ENCODE measurements at regions not wholly inside any gene's neighbourhood (a gene's known extent, or its start where the extent isn't known, plus 50 kb on each side); places are given as distances from the start of the nearest gene placed in this dataset.

- DNase-seq (ENCODE audit: low spot score) (no peak), FAIRE-seq (no peak), ATAC-seq (no peak)
- ChIA-PET CTCF (ENCODE audit: low intra/inter-chr PET ratio, low total read pairs) (no interaction called here), POLR2A (no interaction called here)
- H2AFZ ChIP-seq (ENCODE audit: low read length), result no peak overlapping the region
- H3K79me2 ChIP-seq (ENCODE audit: insufficient read depth, low read length), result no peaks in the 10 kb centered on the region
- in situ Hi-C loops (cut with HindIII; ENCODE audit: extremely low pct_ligation_motif_present, low pct_unique_long_range_greater_than_20kb) (no loop called here), intact Hi-C loops (cut with micrococcal nuclease; ENCODE audit: unreplicated experiment) (no loop called here)
- no peaks in the 10 kb centered on the region for H3K27me3 ChIP-seq (ENCODE audit: control insufficient read depth in 1 of 2, insufficient read depth in 2 of 2, low read length in 2 of 2)
- no peak overlapping the region for H3K9ac ChIP-seq (ENCODE audit: insufficient read depth, low read depth, low read length)
- H3K27ac ChIP-seq (ENCODE audit: extremely low read length, insufficient read depth, low read length), result no peak overlapping the region
- no peaks in the 10 kb centered on the region for H3K4me1 ChIP-seq (ENCODE audit: insufficient read depth, low read length)
- H3K9me3 ChIP-seq (ENCODE audit: low read length), result peaks cover 36% of the 10 kb centered on the region
- H4K20me1 ChIP-seq (ENCODE audit: insufficient read depth, low read length), result no peaks in the 10 kb centered on the region
- H3K4me2 ChIP-seq (ENCODE audit: low read depth, low read length), result no peak overlapping the region
- BruUV-seq (replicated peaks), result no TSS peak
- 0% methylated on average over 2 of the region's 2 CpGs for WGBS (ENCODE audit: low lambda C conversion rate)
- H3K4me3 ChIP-seq (replicated peaks in 1 of 3; ENCODE audit: insufficient read depth in 1 of 3, low read depth in 2 of 3, low read length in 3 of 3), result no peak overlapping the region
- TF ChIP-seq JARID2 (CRISPR knock-in tag; IDR thresholded peaks at IDR 0.05; ENCODE audit: insufficient replicate concordance) (no peak), MAFK (conservative IDR thresholded peaks at IDR 0.05 in 1 of 2, IDR thresholded peaks at IDR 0.05 in 1 of 2; ENCODE audit: low read length in 2 of 2) (no peak), KLF16 (CRISPR knock-in tag; IDR thresholded peaks at IDR 0.05) (no peak)
- H3K36me3 ChIP-seq (replicated peaks in 1 of 2; ENCODE audit: control insufficient read depth in 1 of 2, insufficient read depth in 2 of 2, low read length in 2 of 2), result no peaks in the 10 kb centered on the region
Observed at GRCh38 chrX:82442281-82442680, 1065.8 kb upstream of the POU3F4 start.

GRCh38 chrX:82451725-82452124 is 1056.4 kb upstream of the POU3F4 start:
- intact Hi-C loops (cut with micrococcal nuclease; ENCODE audit: unreplicated experiment), result no loop called here
- H3K4me2 ChIP-seq (ENCODE audit: low read depth, low read length), result no peak overlapping the region
- peaks cover 38% of the 10 kb centered on the region for H3K9me3 ChIP-seq (ENCODE audit: low read length)
- H3K9ac ChIP-seq (ENCODE audit: insufficient read depth, low read depth, low read length), result no peak overlapping the region
- in situ Hi-C loops (cut with HindIII; ENCODE audit: extremely low pct_ligation_motif_present, low pct_unique_long_range_greater_than_20kb), result no loop called here
- no peaks in the 10 kb centered on the region for H3K79me2 ChIP-seq (ENCODE audit: insufficient read depth, low read length)
- H3K4me3 ChIP-seq (replicated peaks in 1 of 3; ENCODE audit: insufficient read depth in 1 of 3, low read depth in 2 of 3, low read length in 3 of 3), result no peak overlapping the region
- BruUV-seq (replicated peaks), result no TSS peak
- no peaks in the 10 kb centered on the region for H3K36me3 ChIP-seq (replicated peaks in 1 of 2; ENCODE audit: control insufficient read depth in 1 of 2, insufficient read depth in 2 of 2, low read length in 2 of 2)
- no CpG with 5 or more reads among the region's 4 CpGs for WGBS (ENCODE audit: low lambda C conversion rate)
- ChIA-PET POLR2A (no interaction called here), CTCF (ENCODE audit: low intra/inter-chr PET ratio, low total read pairs) (no interaction called here)
- no peak overlapping the region for H2AFZ ChIP-seq (ENCODE audit: low read length)
- DNase-seq (ENCODE audit: low spot score) (no peak), FAIRE-seq (no peak), ATAC-seq (no peak)
- H3K4me1 ChIP-seq (ENCODE audit: insufficient read depth, low read length), result no peaks in the 10 kb centered on the region
- no peaks in the 10 kb centered on the region for H3K27me3 ChIP-seq (ENCODE audit: control insufficient read depth in 1 of 2, insufficient read depth in 2 of 2, low read length in 2 of 2)
- H4K20me1 ChIP-seq (ENCODE audit: insufficient read depth, low read length), result no peaks in the 10 kb centered on the region
- H3K27ac ChIP-seq (ENCODE audit: extremely low read length, insufficient read depth, low read length), result no peak overlapping the region
- no peak for TF ChIP-seq PHB2 (IDR thresholded peaks at IDR 0.05; ENCODE audit: partially characterized antibody)
- TF ChIP-seq ZNF207 (IDR thresholded peaks at IDR 0.05; ENCODE audit: borderline replicate concordance), result no peak
- no peak for TF ChIP-seq ZNF432 (CRISPR knock-in tag; IDR thresholded peaks at IDR 0.05; ENCODE audit: borderline replicate concordance)
- TF ChIP-seq ZNF251 (CRISPR knock-in tag; IDR thresholded peaks at IDR 0.05), result no peak
- no peak for TF ChIP-seq ZNF580 (CRISPR knock-in tag; IDR thresholded peaks at IDR 0.05; ENCODE audit: borderline replicate concordance, low read depth)
- no peak for TF ChIP-seq ZBTB20 (CRISPR knock-in tag; IDR thresholded peaks at IDR 0.05; ENCODE audit: borderline replicate concordance, low read depth)
- no peak for TF ChIP-seq ZNF274 (CRISPR knock-in tag; IDR thresholded peaks at IDR 0.05)
- TF ChIP-seq ZNF768 (CRISPR knock-in tag; IDR thresholded peaks at IDR 0.05), result no peak
- no peak for TF ChIP-seq ZNF546 (CRISPR knock-in tag; conservative IDR thresholded peaks at IDR 0.05)
- no peak for TF ChIP-seq ZNF674 (CRISPR knock-in tag; IDR thresholded peaks at IDR 0.05; ENCODE audit: low read depth)
- TF ChIP-seq TFAP4 (IDR thresholded peaks at IDR 0.05; ENCODE audit: borderline replicate concordance, low read depth), result no peak
- no peak for TF ChIP-seq ADNP (CRISPR knock-in tag; IDR thresholded peaks at IDR 0.05)
- TF ChIP-seq ZNF724P (CRISPR knock-in tag; IDR thresholded peaks at IDR 0.05; ENCODE audit: borderline replicate concordance), result no peak
- no peak for TF ChIP-seq ZNF879 (CRISPR knock-in tag; IDR thresholded peaks at IDR 0.05)
- no peak for TF ChIP-seq ZNF33B (CRISPR knock-in tag; IDR thresholded peaks at IDR 0.05)
- TF ChIP-seq BATF2 (CRISPR knock-in tag; IDR thresholded peaks at IDR 0.05), result no peak
